Duodenal mucosa (tissue), 2 donors: ENCODE measurements at regions not wholly inside any gene's neighbourhood (a gene's known extent, or its start where the extent isn't known, plus 50 kb on each side); places are given as distances from the start of the nearest gene placed in this dataset.

Source experiments
- H3K27ac ChIP-seq: one replicate; pipeline ENCODE4 v1.7.0; 2013; ENCODE audit warnings: low read depth, low read length
- H3K27me3 ChIP-seq, 2 donors: one replicate each; pipeline ENCODE4 v1.7.0; 2013; ENCODE audit warnings: low read length in 2 of 2, control low read depth in 1 of 2; ENCODE audit not compliant: insufficient read depth in 2 of 2, control insufficient read depth in 1 of 2
- H3K36me3 ChIP-seq, 2 donors: one replicate each; pipeline ENCODE4 v1.7.0; 2013; ENCODE audit warnings: low read length in 2 of 2, control low read depth in 1 of 2; ENCODE audit not compliant: insufficient read depth in 2 of 2, control insufficient read depth in 1 of 2
- H3K4me1 ChIP-seq, 2 donors: one replicate each; pipeline ENCODE4 v1.7.0; 2013; ENCODE audit warnings: low read length in 2 of 2, control low read depth in 1 of 2; ENCODE audit not compliant: insufficient read depth in 2 of 2, control insufficient read depth in 1 of 2
- H3K4me3 ChIP-seq, 2 donors: one replicate each; pipeline ENCODE4 v1.7.0; 2013; ENCODE audit warnings: low read length in 2 of 2, low read depth in 1 of 2
- H3K9ac ChIP-seq, 2 donors: one replicate each; pipeline ENCODE4 v1.7.0; 2013; ENCODE audit warnings: low read length in 2 of 2, low read depth in 1 of 2
- H3K9me3 ChIP-seq, 2 donors: one replicate each; pipeline ENCODE4 v1.7.0; 2013; ENCODE audit warnings: low read length in 2 of 2, control low read depth in 1 of 2; ENCODE audit not compliant: control insufficient read depth in 1 of 2

DNA sequence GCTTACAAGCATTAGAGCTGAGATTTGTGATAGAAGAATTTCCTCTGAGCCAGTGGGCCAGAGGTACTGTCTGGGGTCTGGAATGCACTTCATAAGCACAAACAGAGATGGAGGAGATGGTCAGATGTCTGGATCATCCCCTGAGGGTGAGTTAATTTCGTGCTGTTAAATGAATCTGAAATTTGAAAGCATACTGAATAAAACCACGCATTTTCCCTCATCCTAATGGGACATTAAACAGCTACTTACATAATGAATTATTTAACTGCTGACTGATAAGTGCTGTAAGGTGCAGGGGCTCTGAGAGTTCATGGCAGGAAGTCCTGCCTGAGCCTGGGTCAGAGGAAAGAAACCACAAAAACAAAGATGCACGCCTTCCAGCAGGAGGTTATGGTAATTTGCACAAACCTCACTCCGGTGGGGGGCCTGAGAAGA, 136.3 kb upstream of the XYLT1 start:
- H3K4me1 ChIP-seq = no peaks in the 10 kb centered on the region
- H3K27ac ChIP-seq = no peak overlapping the region

DNA sequence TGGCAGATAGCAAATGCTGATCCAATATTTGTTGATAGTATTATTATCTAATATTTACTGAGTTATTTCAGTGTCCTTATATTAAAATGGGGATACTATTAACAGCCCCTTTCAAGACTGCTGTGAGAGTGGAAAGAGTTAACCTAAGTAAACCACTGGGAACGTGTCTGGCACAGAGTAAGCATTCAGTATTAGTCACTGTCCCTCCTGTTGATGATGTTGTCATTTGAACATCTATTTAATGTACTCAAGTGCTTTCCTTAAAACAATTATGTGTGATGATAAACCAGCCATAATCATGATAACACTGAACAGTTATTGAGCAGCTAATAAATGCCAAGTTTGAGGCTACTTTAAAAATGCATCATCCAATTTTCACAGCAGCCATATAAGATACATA, 135.7 kb upstream of the XYLT1 start:
- Histone ChIP-seq H3K4me3 (no peak overlapping the region), H3K9ac (no peak overlapping the region), H3K36me3 (no peaks in the 10 kb centered on the region), H3K27me3 (peaks cover 0 to 3% of the 10 kb centered on the region in 2 donors), H3K27ac (no peak overlapping the region), H3K9me3 (no peaks in the 10 kb centered on the region), H3K4me1 (no peaks in the 10 kb centered on the region)

More for the DNA sequence above, 136.3 kb upstream of the XYLT1 start:
- Histone ChIP-seq H3K4me3 (no peak overlapping the region), H3K36me3 (no peaks in the 10 kb centered on the region), H3K27me3 (peaks cover 0 to 3% of the 10 kb centered on the region in 2 donors), H3K9ac (no peak overlapping the region), H3K9me3 (no peaks in the 10 kb centered on the region)

DNA sequence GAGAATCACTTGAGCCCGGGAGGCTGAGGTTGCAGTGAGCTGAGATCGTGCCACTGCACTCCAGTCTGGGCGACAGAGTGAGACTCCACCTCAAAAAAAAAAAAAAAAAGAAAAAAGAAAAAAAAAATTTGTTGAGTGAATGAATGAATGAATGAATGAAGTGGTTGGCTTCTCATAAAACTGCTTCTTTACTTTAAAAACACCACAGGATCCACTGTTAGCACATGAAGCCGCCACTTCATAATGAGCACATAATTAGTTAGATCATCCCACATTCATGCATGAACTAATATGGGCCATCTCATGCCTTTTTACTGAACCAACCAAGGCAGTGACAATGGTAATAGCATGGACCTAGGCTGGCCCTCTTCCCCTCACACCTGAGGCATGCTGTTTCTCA, 135.0 kb upstream of the XYLT1 start:
- H3K27me3 ChIP-seq = peaks cover 0 to 3% of the 10 kb centered on the region in 2 donors
- no peaks in the 10 kb centered on the region for H3K36me3 ChIP-seq
- H3K9me3 ChIP-seq = no peaks in the 10 kb centered on the region
- no peaks in the 10 kb centered on the region for H3K4me1 ChIP-seq
- no peak overlapping the region for H3K9ac ChIP-seq
- H3K27ac ChIP-seq = no peak overlapping the region
- no peak overlapping the region for H3K4me3 ChIP-seq

DNA sequence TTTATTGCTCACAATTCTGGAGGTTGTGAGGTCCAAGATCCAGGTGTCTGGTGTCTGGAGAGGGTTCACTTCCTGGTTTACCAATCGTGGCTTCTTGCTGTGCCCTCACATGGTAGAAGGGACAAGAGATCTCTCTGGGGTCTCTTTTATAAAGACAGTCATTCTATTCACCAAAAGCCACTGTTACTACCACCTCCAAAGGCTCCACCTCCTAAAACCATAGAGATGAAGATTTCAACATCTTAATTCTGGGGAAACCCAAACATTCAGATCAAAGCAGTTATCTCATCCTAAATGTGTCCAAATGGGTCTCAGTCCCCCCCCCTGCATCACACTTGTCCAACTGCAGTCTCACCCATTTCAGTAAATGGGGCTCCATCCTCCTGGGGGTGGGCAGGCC, 132.9 kb upstream of the XYLT1 start:
- Histone ChIP-seq H3K4me3 (no peak overlapping the region), H3K27me3 (peaks cover 0 to 3% of the 10 kb centered on the region in 2 donors), H3K27ac (no peak overlapping the region), H3K9ac (no peak overlapping the region), H3K4me1 (no peaks in the 10 kb centered on the region), H3K36me3 (no peaks in the 10 kb centered on the region), H3K9me3 (peaks cover 0 to 4% of the 10 kb centered on the region in 2 donors)

DNA sequence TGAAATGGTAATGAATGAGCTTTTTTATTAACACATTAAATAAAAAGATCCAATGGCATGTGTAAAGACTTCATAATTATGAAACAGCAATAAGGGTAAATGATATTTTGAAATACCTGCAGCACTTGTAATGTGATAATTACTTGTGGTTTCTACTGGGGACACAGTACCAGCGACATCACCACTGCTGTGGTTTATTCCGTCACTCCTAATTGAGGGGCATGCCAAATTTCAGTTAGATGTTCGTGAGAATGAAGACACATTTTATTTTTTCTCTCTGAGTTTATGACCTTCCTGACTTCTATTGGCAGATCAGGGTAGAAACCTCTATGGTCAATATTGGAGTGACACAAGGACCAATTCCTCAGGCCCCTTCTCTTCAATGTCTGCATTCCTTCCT, 131.9 kb upstream of the XYLT1 start:
- Histone ChIP-seq H3K9me3 (peaks cover 0 to 8% of the 10 kb centered on the region in 2 donors), H3K36me3 (no peaks in the 10 kb centered on the region), H3K4me1 (no peaks in the 10 kb centered on the region), H3K9ac (no peak overlapping the region), H3K4me3 (no peak overlapping the region), H3K27ac (no peak overlapping the region), H3K27me3 (peaks cover 0 to 3% of the 10 kb centered on the region in 2 donors)

DNA sequence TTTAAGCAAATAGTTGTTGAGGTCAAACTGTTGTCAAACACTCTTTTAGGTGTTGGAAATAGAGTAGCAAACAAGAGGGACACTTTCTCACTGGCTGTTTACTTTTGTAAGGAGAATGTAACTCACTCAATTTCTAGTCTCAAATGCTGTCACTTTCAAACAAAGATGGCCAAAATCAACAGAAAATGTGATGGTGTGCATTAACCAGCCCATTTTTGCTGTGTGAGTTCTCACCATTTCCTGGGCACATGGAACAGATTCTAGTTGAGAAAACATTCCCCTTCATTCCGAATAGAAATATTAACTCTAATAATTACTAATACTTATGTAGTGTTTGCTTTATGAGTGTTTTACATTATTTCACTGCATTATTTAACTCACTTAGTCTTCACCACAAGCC, 128.2 kb upstream of the XYLT1 start:
- H3K9ac ChIP-seq = no peak overlapping the region
- no peak overlapping the region for H3K4me3 ChIP-seq

DNA sequence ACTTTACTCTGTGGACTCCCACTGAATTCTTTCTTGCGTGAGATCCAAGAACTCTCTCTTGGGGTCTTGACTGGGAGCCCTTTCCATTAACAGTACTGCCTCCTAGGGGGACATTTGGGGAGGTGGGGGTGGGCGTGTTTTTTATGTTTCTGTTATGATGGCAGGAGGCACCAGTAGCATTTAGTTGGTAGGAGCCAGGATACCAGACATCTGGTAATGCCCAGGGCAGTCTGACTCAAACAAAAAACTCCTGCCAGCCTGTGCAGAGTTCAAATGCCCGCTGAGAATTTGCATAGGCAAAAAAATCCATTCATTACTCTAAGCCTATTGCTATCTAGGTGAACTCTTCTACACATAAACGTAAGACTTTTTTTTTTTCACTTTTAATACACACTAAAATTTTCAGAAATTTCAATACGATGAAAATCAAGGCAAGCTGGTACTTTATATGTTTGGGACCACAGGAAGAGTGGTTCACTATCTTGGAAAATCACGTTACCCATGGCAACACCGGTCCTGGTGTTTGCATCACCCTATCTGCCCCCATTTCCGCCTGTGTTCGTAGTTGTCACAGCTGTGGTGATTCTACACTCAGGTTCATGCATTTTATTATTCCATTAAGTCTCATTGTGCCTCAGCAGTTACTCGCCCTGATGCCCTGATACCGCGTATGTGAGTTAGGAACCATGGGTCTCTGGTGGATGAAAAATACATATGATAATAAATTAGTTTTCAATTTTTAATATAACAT, 121.1 kb upstream of the XYLT1 start:
- Histone ChIP-seq H3K9me3 (no peaks in the 10 kb centered on the region), H3K4me3 (no peak overlapping the region), H3K9ac (no peak overlapping the region), H3K4me1 (no peaks in the 10 kb centered on the region), H3K36me3 (no peaks in the 10 kb centered on the region), H3K27me3 (peaks cover 0 to 4% of the 10 kb centered on the region in 2 donors), H3K27ac (no peak overlapping the region)

More for the DNA sequence above, 128.2 kb upstream of the XYLT1 start:
- H3K9me3 ChIP-seq = peaks cover 0 to 8% of the 10 kb centered on the region in 2 donors
- H3K36me3 ChIP-seq = no peaks in the 10 kb centered on the region
- H3K27ac ChIP-seq = no peak overlapping the region
- no peaks in the 10 kb centered on the region for H3K4me1 ChIP-seq
- no peaks in the 10 kb centered on the region for H3K27me3 ChIP-seq

DNA sequence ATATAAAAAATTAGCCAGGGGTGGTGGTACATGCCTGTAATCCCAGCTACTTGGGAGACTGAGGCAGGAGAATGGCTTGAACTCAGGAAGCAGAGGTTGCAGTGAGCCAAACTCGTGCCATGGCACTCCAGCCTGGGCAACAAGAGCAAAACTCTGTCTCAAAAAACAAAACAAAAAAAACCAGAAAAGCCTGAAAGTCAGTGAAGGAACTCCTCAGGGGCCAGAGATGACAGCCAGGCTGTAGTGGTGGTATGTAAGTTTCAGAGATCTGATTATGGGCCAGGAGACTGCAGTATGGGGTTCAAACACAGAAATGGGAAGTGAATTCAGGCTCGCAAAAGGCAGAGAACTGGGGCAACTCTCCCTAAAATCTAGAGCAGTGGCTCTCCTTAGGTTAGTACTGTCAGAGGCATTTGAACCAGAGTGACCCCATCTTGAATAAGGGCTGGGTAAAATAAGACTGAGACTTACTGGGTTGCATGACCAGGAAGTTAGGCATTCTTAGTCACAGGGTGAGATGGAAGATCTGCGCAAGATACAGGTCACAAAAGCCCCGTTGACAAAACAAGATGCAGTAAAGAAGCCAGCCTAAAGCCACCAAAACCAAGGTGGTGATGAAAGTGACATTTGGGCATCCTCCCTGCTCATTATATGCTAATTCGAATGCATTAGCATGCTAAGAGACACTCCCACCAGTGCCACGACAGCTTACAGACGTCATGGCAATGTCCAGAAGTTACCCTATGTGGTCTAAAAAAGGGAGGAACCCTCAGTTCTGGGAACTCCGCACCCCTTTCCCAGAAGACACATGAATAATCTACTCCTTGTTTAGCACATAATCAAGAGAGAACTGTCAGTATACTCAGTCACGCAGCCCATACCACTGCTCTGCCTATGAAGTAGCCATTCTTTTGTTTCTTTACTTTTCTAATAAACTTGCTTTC, 120.2 kb upstream of the XYLT1 start:
- no peaks in the 10 kb centered on the region for H3K36me3 ChIP-seq
- H3K4me3 ChIP-seq = no peak overlapping the region
- no peak overlapping the region for H3K27ac ChIP-seq

DNA sequence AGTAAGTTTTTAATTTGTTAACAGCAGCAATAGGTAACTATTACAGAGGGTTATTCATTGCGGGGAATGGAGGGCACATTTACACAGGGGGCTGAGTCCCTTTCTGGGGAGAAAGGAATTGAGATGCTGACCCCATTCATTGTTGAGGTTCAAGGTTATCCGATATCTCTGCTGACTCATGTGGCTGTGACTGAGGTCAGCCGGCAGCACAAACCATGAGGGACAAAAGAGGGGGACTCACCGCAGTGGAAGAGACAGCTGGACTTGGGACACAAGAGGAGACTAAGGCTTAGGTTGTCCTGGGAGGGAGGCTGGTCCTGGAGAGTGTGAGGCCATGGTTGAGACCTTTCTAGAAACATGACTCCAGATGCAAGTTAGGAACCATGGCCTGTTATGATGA, 119.1 kb upstream of the XYLT1 start:
- H3K27me3 ChIP-seq = peaks cover 0 to 4% of the 10 kb centered on the region in 2 donors
- no peak overlapping the region for H3K4me3 ChIP-seq
- no peak overlapping the region for H3K27ac ChIP-seq
- no peaks in the 10 kb centered on the region for H3K36me3 ChIP-seq
- no peaks in the 10 kb centered on the region for H3K9me3 ChIP-seq
- no peaks in the 10 kb centered on the region for H3K4me1 ChIP-seq
- H3K9ac ChIP-seq = no peak overlapping the region

More for the DNA sequence above, 120.2 kb upstream of the XYLT1 start:
- no peaks in the 10 kb centered on the region for H3K4me1 ChIP-seq
- H3K9ac ChIP-seq = no peak overlapping the region
- H3K27me3 ChIP-seq = peaks cover 0 to 4% of the 10 kb centered on the region in 2 donors
- no peaks in the 10 kb centered on the region for H3K9me3 ChIP-seq

DNA sequence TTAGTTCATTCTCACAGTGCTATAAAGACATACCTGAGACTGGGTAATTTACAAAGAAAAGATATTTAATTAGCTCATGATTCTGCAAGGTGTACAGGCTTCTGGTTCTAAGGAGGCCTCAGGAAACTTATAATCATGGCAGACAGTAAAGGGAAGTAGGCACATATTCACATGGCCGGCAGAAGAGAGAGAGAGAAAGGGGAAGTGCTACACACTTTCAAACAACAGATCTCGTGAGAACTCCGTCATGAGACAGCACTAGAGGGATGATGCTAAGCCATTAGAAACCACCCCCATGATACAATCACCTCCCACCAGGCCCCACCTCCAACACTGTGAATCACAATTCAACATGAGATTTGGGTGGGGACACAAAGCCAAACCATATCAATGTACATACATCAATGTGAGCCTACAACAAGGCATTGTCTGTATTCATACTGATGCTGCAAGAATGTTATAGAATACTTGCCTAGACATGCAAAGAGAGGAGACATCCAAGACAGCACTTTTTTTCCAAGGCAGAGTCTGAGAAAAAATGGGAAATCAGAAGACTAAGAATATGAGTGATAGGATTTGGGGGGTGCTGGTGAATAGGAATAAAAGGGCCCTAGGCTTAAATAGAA, 114.8 kb upstream of the XYLT1 start:
- H3K36me3 ChIP-seq = no peaks in the 10 kb centered on the region
- no peaks in the 10 kb centered on the region for H3K9me3 ChIP-seq
- H3K27ac ChIP-seq = no peak overlapping the region
- H3K27me3 ChIP-seq = peaks cover 0 to 4% of the 10 kb centered on the region in 2 donors
- H3K4me1 ChIP-seq = no peaks in the 10 kb centered on the region
- H3K9ac ChIP-seq = no peak overlapping the region
- H3K4me3 ChIP-seq = no peak overlapping the region
